GM04503 (cell line): ENCODE measurements at regions not wholly inside any gene's neighbourhood (a gene's known extent, or its start where the extent isn't known, plus 50 kb on each side); places are given as distances from the start of the nearest gene placed in this dataset.

ENCODE experiments used
- DNase-seq: peaks from one replicate; pipeline ENCODE4 v3.0.0-alpha.2; 2012; ENCODE audit warnings: low read depth

- no peak for DNase-seq
Observed at GRCh38 chr3:86175593-86176444, 815.1 kb downstream of the VGLL3 start.

- DNase-seq, result no peak
Observed at GRCh38 chr3:86175051-86175536, 815.9 kb downstream of the VGLL3 start.

- DNase-seq, result no peak
Observed at GRCh38 chr3:86173401-86173800, 817.5 kb downstream of the VGLL3 start.

- DNase-seq, result no peak
Observed at GRCh38 chr3:86168512-86168911, 822.4 kb downstream of the VGLL3 start.

GRCh38 chr3:86162521-86162920 lies 828.4 kb downstream of the VGLL3 start:
- no peak for DNase-seq

- no peak for DNase-seq
Observed at GRCh38 chr3:86161493-86161892, 829.5 kb downstream of the VGLL3 start.

- no peak for DNase-seq
Observed at GRCh38 chr3:86152620-86153019, 838.3 kb downstream of the VGLL3 start.

- no peak for DNase-seq
Observed at GRCh38 chr3:86149054-86149453, 841.9 kb downstream of the VGLL3 start.

GRCh38 chr3:86147119-86147518 lies 843.8 kb downstream of the VGLL3 start:
- DNase-seq, result no peak

GRCh38 chr3:86126552-86126951 lies 864.4 kb downstream of the VGLL3 start:
- no peak for DNase-seq
